D721Med (cell line): ENCODE measurements at regions not wholly inside any gene's neighbourhood (a gene's known extent, or its start where the extent isn't known, plus 50 kb on each side); places are given as distances from the start of the nearest gene placed in this dataset.

Experiments
- DNase-seq: peaks from one replicate; pipeline ENCODE4 v3.0.0; 2011; ENCODE audit warnings: low spot score; ENCODE audit not compliant: insufficient read length
- FAIRE-seq: peaks from 2 replicates; lab custom pipeline; 2011; peaks lifted over from hg19 to GRCh38; lab: Jason Lieb, UNC
- TF ChIP-seq, protein P1 (sequence below): IDR thresholded peaks from 2 replicates; pipeline ENCODE4 v1.5.1; 2012; ENCODE audit warnings: mild to moderate bottlenecking, control low read depth; ENCODE audit not compliant: insufficient read depth; ENCODE audit errors: missing control alignments

GRCh38 chr2:118272391-118272790 lies 184.1 kb downstream of the INSIG2 start:
- DNase-seq (no peak), FAIRE-seq (no peak)
- TF ChIP-seq, protein P1, sequence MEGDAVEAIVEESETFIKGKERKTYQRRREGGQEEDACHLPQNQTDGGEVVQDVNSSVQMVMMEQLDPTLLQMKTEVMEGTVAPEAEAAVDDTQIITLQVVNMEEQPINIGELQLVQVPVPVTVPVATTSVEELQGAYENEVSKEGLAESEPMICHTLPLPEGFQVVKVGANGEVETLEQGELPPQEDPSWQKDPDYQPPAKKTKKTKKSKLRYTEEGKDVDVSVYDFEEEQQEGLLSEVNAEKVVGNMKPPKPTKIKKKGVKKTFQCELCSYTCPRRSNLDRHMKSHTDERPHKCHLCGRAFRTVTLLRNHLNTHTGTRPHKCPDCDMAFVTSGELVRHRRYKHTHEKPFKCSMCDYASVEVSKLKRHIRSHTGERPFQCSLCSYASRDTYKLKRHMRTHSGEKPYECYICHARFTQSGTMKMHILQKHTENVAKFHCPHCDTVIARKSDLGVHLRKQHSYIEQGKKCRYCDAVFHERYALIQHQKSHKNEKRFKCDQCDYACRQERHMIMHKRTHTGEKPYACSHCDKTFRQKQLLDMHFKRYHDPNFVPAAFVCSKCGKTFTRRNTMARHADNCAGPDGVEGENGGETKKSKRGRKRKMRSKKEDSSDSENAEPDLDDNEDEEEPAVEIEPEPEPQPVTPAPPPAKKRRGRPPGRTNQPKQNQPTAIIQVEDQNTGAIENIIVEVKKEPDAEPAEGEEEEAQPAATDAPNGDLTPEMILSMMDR = no peak

DNA sequence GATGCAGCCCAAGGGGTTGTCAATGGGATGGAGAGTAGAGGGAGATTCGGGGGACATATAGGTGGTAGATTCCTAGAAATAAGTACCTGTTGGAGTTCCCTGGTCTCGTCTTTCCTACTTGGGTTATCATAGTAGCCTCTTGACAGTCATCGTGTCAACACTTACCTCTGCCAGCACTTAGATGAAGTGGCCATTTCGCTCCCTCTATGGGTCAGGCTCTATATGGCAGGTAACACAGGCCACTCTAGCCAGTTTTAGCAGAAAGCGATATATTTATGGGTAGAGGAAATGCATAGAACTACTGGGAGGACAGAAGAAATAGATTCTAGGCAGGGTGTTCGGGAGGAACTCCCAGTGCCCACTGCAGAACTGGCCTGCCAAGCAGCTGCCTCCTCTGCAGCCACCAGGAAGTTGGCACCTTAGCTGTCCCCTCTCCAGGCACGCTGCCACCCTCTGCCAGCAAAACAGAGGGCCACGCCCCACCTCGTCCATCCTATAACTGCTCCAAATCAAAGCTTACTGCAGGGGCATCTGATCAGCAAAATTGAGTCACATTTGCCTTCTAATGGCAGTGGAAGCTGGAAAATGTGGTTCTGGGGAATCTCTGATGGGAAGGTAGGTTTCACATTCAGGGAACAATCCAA lies 181.3 kb downstream of the INSIG2 start:
- DNase-seq = no peak
- TF ChIP-seq, protein P1 = no peak
- no peak for FAIRE-seq

DNA sequence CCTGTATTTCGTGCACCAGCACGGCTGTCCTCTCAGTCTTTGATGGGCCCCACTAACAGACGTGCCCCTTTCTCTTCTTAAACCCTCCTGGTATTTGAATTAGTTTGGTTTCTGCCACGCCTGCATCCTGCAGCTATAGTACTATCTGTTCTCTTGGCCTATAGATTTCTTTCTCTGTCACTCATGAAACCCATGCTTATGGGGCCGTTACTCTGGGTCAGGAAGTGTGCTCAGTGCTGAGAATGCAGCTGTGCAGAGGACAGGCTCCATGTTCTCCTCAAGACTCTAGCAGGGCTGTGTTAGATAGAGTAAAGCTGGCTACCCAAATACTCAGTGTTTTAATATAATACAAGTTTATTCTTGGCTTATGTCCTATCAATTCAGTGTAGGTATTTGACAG lies 180.0 kb downstream of the INSIG2 start:
- TF ChIP-seq, protein P1 = no peak
- DNase-seq (no peak), FAIRE-seq (no peak)

DNA sequence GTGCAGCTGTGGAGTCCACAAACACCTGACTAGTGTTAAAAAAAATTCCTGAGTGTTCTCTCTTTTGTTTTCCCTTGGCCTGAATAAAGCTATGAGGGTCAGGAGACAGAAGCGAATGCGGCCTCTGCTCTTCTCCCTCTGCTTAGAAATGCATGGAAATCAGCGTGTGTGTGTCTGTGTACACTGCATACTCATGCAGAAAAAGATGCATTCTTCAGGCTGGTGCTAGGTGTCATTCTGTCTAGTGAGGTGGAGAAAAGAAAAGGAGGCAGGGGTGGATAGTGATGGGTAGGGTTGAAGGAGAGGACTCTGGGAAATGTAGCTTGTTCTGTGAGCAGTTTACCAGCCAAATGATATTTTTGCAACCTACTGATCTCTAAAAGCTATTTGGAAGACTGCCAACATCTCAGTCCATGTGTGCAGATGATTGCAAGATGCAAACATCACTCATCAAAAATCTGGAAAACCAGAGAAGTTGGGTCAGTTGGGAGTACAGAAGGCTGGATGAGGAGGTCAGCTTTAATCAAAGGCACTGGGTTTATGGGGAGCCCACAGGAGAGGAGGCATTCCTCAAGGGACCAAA lies 177.7 kb downstream of the INSIG2 start:
- TF ChIP-seq, protein P1 = no peak
- FAIRE-seq (no peak), DNase-seq (no peak)

- no peak for FAIRE-seq
- no peak for DNase-seq
- TF ChIP-seq, protein P1 = no peak
Observed at GRCh38 chr2:118264232-118264990, 176.1 kb downstream of the INSIG2 start.

DNA sequence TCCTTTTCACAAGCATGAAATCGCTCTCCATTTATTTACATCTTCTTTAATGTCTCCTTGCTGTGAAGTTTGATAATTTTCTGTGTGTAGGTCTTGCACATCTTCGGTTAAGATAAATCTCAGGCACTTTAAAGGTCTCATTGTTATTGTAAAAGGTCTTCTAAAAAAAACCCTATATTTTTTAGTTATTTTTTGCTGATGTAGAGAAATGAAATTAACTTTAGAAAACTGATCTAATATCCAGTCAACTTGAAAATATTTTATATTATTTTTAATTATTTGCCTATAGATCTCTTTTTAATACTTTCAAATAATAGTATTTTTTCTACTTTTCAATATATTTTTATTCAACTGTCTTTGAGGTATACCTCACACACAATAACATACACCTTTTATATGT lies 169.4 kb downstream of the INSIG2 start:
- TF ChIP-seq, protein P1 = no peak
- FAIRE-seq = no peak
- DNase-seq = no peak
